ENCODE measurements at regions not wholly inside any gene's neighbourhood (a gene's known extent, or its start where the extent isn't known, plus 50 kb on each side); places are given as distances from the start of the nearest gene placed in this dataset.

DNA sequence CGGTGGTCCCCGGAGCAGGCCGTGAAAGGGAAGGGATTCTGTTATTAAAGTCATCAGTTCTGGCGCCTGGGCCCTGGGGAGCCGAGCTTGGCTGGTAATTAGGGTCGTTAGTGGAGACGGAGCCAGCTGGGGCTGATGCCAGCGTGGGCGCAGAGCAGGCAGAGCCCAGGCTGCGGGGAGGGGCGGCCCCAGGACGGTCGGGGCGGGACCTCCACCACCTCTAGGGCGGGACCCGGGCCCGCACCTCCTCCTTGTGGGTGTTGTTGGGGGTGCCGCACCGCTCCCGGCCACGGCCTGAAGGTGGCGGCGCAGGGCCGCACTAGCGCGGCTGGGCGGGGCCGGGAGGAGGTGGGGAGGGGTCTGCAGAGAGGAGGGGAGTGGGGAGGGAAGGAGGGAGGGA is 470.6 kb downstream of the PTPRU start:
- peaks cover 20 to 21% of the 10 kb centered on the region in 2 donors for H3K27me3 ChIP-seq (ENCODE audit: control insufficient read depth in 1 of 2, insufficient read depth in 2 of 2, low read length in 2 of 2)
- no peak overlapping the region for H3K4me3 ChIP-seq (ENCODE audit: low read length in 2 of 2)
- no peaks in the 10 kb centered on the region for H3K9me3 ChIP-seq (ENCODE audit: control insufficient read depth in 2 of 2, low read length in 2 of 2)
- no peak overlapping the region for H3K9ac ChIP-seq (ENCODE audit: low read length in 2 of 2)
- no peaks in the 10 kb centered on the region for H3K36me3 ChIP-seq (ENCODE audit: control insufficient read depth in 2 of 2, insufficient read depth in 2 of 2, low read length in 2 of 2)
- H3K4me1 ChIP-seq (ENCODE audit: control insufficient read depth, insufficient read depth, low read length), result peaks cover 6% of the 10 kb centered on the region
- H3K27ac ChIP-seq (ENCODE audit: low read length), result no peak overlapping the region

- H3K9me3 ChIP-seq (ENCODE audit: control insufficient read depth in 2 of 2, low read length in 2 of 2), result no peaks in the 10 kb centered on the region
- H3K9ac ChIP-seq (ENCODE audit: low read length in 2 of 2), result no peak overlapping the region
- no peak overlapping the region for H3K4me3 ChIP-seq (ENCODE audit: low read length in 2 of 2)
- no peak overlapping the region for H3K27ac ChIP-seq (ENCODE audit: low read length)
- H3K36me3 ChIP-seq (ENCODE audit: control insufficient read depth in 2 of 2, insufficient read depth in 2 of 2, low read length in 2 of 2), result no peaks in the 10 kb centered on the region
- H3K27me3 ChIP-seq (ENCODE audit: control insufficient read depth in 1 of 2, insufficient read depth in 2 of 2, low read length in 2 of 2), result peaks cover 16 to 17% of the 10 kb centered on the region in 2 donors
- peaks cover 6% of the 10 kb centered on the region for H3K4me1 ChIP-seq (ENCODE audit: control insufficient read depth, insufficient read depth, low read length)
Observed at GRCh38 chr1:29704430-29704829, 468.1 kb downstream of the PTPRU start.

DNA sequence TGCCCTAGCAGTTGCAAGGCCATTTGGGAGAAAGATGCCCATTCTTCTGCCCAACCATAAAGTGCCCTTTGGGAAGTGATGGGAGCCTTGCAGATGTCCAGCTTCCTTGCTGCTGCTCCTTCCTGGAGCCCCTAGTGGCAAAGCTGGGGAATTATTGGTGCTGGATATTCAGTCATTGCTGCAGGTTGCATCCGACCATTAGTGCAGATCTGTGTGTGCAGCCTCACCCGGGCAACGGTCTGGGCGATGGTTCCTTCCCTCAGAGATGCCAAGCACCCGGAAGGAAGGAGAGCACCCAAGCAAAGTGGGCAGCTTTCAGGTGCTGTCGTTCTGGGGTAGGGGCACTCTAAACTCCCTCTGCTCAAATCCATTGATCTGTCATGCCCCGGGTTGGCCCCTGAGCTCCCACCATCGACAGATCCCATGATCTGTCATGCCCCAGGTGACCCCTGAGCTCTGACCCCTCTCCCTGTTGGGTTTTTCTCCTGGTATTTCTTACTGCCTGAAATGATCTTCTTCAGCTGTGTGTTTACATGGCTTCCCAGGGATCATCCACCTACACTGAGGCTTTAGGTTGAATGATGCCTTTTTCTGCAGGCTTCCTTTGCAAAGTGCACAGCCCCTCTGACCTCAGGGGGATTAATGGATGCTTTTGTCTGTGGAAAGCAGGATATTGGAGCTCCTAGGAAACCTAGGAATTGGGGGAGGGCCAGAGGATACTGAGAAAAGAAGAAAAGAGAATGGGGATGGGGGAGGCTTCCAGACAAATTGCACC is 467.5 kb downstream of the PTPRU start:
- peaks cover under 1% of the 10 kb centered on the region for H3K4me1 ChIP-seq (ENCODE audit: control insufficient read depth, insufficient read depth, low read length)
- H3K4me3 ChIP-seq (ENCODE audit: low read length in 2 of 2), result no peak overlapping the region
- no peaks in the 10 kb centered on the region for H3K9me3 ChIP-seq (ENCODE audit: control insufficient read depth in 2 of 2, low read length in 2 of 2)
- H3K27ac ChIP-seq (ENCODE audit: low read length), result no peak overlapping the region
- peaks cover 17 to 19% of the 10 kb centered on the region in 2 donors for H3K27me3 ChIP-seq (ENCODE audit: control insufficient read depth in 1 of 2, insufficient read depth in 2 of 2, low read length in 2 of 2)
- no peak overlapping the region for H3K9ac ChIP-seq (ENCODE audit: low read length in 2 of 2)
- H3K36me3 ChIP-seq (ENCODE audit: control insufficient read depth in 2 of 2, insufficient read depth in 2 of 2, low read length in 2 of 2), result no peaks in the 10 kb centered on the region

- no peaks in the 10 kb centered on the region for H3K9me3 ChIP-seq (ENCODE audit: control insufficient read depth in 2 of 2, low read length in 2 of 2)
- H3K27me3 ChIP-seq (ENCODE audit: control insufficient read depth in 1 of 2, insufficient read depth in 2 of 2, low read length in 2 of 2), result peaks cover 5 to 24% of the 10 kb centered on the region in 2 donors
- no peaks in the 10 kb centered on the region for H3K36me3 ChIP-seq (ENCODE audit: control insufficient read depth in 2 of 2, insufficient read depth in 2 of 2, low read length in 2 of 2)
- H3K9ac ChIP-seq (ENCODE audit: low read length in 2 of 2), result no peak overlapping the region
- H3K4me3 ChIP-seq (ENCODE audit: low read length in 2 of 2), result no peak overlapping the region
- H3K4me1 ChIP-seq (ENCODE audit: control insufficient read depth, insufficient read depth, low read length), result no peaks in the 10 kb centered on the region
- H3K27ac ChIP-seq (ENCODE audit: low read length), result no peak overlapping the region
Observed at GRCh38 chr1:29700491-29700890, 464.2 kb downstream of the PTPRU start.

- no peak overlapping the region for H3K27ac ChIP-seq (ENCODE audit: low read length)
- no peaks in the 10 kb centered on the region for H3K4me1 ChIP-seq (ENCODE audit: control insufficient read depth, insufficient read depth, low read length)
- peaks cover 0 to 21% of the 10 kb centered on the region in 2 donors for H3K27me3 ChIP-seq (ENCODE audit: control insufficient read depth in 1 of 2, insufficient read depth in 2 of 2, low read length in 2 of 2)
- H3K9me3 ChIP-seq (ENCODE audit: control insufficient read depth in 2 of 2, low read length in 2 of 2), result peaks cover 3 to 5% of the 10 kb centered on the region in 2 donors
- no peaks in the 10 kb centered on the region for H3K36me3 ChIP-seq (ENCODE audit: control insufficient read depth in 2 of 2, insufficient read depth in 2 of 2, low read length in 2 of 2)
- H3K4me3 ChIP-seq (ENCODE audit: low read length in 2 of 2), result no peak overlapping the region
- H3K9ac ChIP-seq (ENCODE audit: low read length in 2 of 2), result no peak overlapping the region
Observed at GRCh38 chr1:29698626-29699025, 462.3 kb downstream of the PTPRU start.

- H3K27me3 ChIP-seq (ENCODE audit: control insufficient read depth in 1 of 2, insufficient read depth in 2 of 2, low read length in 2 of 2), result peaks cover 0 to 21% of the 10 kb centered on the region in 2 donors
- H3K27ac ChIP-seq (ENCODE audit: low read length), result no peak overlapping the region
- no peak overlapping the region for H3K4me3 ChIP-seq (ENCODE audit: low read length in 2 of 2)
- H3K9me3 ChIP-seq (ENCODE audit: control insufficient read depth in 2 of 2, low read length in 2 of 2), result peaks cover 3 to 5% of the 10 kb centered on the region in 2 donors
- no peaks in the 10 kb centered on the region for H3K36me3 ChIP-seq (ENCODE audit: control insufficient read depth in 2 of 2, insufficient read depth in 2 of 2, low read length in 2 of 2)
- H3K4me1 ChIP-seq (ENCODE audit: control insufficient read depth, insufficient read depth, low read length), result no peaks in the 10 kb centered on the region
- no peak overlapping the region for H3K9ac ChIP-seq (ENCODE audit: low read length in 2 of 2)
Observed at GRCh38 chr1:29698033-29698432, 461.7 kb downstream of the PTPRU start.

DNA sequence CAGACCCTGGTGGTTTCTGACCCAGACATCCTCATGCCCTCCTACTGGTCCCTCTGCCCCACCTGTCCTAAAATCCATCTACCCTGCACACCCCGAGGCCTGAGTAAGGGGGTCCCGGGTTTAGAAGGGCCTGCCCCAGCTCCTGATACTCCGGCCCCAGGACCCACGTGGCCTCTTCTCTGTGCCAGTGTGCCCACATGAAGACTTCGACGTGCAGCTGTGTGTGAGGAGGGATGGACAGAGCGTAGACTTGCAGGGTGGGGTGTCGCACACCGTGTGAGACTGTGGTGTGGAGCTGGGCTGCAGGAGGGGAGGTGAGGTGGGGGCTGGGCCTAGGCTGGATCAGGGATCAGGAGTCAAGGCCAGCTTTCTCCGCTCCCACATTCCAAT is 461.1 kb downstream of the PTPRU start:
- H3K4me1 ChIP-seq (ENCODE audit: control insufficient read depth, insufficient read depth, low read length), result no peaks in the 10 kb centered on the region
- no peak overlapping the region for H3K27ac ChIP-seq (ENCODE audit: low read length)
- H3K9me3 ChIP-seq (ENCODE audit: control insufficient read depth in 2 of 2, low read length in 2 of 2), result peaks cover 3 to 5% of the 10 kb centered on the region in 2 donors
- H3K36me3 ChIP-seq (ENCODE audit: control insufficient read depth in 2 of 2, insufficient read depth in 2 of 2, low read length in 2 of 2), result no peaks in the 10 kb centered on the region
- H3K4me3 ChIP-seq (ENCODE audit: low read length in 2 of 2), result no peak overlapping the region
- H3K9ac ChIP-seq (ENCODE audit: low read length in 2 of 2), result no peak overlapping the region
- peaks cover 0 to 21% of the 10 kb centered on the region in 2 donors for H3K27me3 ChIP-seq (ENCODE audit: control insufficient read depth in 1 of 2, insufficient read depth in 2 of 2, low read length in 2 of 2)

DNA sequence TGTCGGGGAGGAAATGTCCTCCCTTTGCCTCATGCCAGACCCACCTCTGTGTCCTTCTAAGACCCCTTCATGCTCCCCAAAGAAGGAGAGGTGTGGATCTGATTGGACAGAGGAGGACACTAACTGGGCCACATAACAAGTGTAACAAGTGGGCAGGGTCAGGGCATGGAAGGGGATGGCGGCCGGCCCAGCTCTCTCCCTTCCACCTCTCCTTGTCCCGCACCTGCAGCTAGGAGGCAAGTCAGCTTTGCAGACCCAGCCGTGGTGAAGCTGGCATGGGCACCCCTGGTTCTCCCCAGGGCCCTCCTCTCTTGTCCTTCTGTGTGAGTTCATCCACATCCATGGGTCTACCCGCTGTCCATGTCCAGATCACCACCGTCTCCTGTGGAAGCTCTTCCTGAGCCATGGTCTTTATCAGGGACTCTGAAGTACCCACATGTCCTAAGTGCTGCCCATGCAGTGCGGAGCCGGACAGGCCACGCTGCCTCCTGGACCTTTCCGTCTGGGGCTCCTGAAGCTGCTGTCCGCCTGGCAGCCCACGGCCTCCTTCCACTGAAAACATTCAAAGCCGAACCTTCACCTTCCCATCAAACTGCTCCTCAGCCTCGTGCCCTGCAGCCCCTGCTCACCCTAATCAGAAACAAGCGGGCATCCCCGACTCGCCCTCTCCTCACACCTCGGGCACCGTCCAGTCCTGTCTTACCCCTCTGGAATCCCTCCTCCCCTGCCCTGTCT is 460.5 kb downstream of the PTPRU start:
- Histone ChIP-seq H3K4me3 (ENCODE audit: low read length in 2 of 2) (no peak overlapping the region), H3K27ac (ENCODE audit: low read length) (no peak overlapping the region), H3K27me3 (ENCODE audit: control insufficient read depth in 1 of 2, insufficient read depth in 2 of 2, low read length in 2 of 2) (peaks cover under 1 to 18% of the 10 kb centered on the region in 2 donors), H3K9ac (ENCODE audit: low read length in 2 of 2) (no peak overlapping the region), H3K4me1 (ENCODE audit: control insufficient read depth, insufficient read depth, low read length) (no peaks in the 10 kb centered on the region), H3K36me3 (ENCODE audit: control insufficient read depth in 2 of 2, insufficient read depth in 2 of 2, low read length in 2 of 2) (no peaks in the 10 kb centered on the region), H3K9me3 (ENCODE audit: control insufficient read depth in 2 of 2, low read length in 2 of 2) (peaks cover 3 to 5% of the 10 kb centered on the region in 2 donors)

- H3K27me3 ChIP-seq (ENCODE audit: control insufficient read depth in 1 of 2, insufficient read depth in 2 of 2, low read length in 2 of 2), result peaks cover 3 to 19% of the 10 kb centered on the region in 2 donors
- no peak overlapping the region for H3K9ac ChIP-seq (ENCODE audit: low read length in 2 of 2)
- no peak overlapping the region for H3K27ac ChIP-seq (ENCODE audit: low read length)
- H3K4me3 ChIP-seq (ENCODE audit: low read length in 2 of 2), result no peak overlapping the region
- no peaks in the 10 kb centered on the region for H3K36me3 ChIP-seq (ENCODE audit: control insufficient read depth in 2 of 2, insufficient read depth in 2 of 2, low read length in 2 of 2)
- H3K4me1 ChIP-seq (ENCODE audit: control insufficient read depth, insufficient read depth, low read length), result no peaks in the 10 kb centered on the region
- peaks cover 3 to 5% of the 10 kb centered on the region in 2 donors for H3K9me3 ChIP-seq (ENCODE audit: control insufficient read depth in 2 of 2, low read length in 2 of 2)
Observed at GRCh38 chr1:29695803-29696202, 459.5 kb downstream of the PTPRU start.

DNA sequence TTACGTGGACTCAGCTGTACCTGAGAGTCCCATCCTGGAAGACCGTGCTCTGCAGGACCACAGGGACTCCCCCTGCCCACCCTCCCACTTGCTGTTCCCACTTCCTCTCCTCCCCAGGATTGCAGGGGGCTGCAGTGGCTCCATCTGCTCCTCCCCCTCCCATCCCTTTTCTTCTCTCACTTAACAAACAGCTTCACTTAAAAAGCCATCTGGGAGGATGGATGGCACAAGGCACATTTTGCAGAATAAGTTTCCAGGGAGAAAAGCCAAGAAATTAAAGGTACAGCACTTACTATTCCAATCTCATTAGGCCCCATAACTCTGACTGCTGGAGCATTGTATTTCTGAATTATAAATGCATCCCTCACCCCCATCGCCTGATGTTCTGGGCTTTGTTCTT is 458.7 kb downstream of the PTPRU start:
- Histone ChIP-seq H3K9ac (ENCODE audit: low read length in 2 of 2) (no peak overlapping the region), H3K9me3 (ENCODE audit: control insufficient read depth in 2 of 2, low read length in 2 of 2) (peaks cover 3 to 5% of the 10 kb centered on the region in 2 donors), H3K4me1 (ENCODE audit: control insufficient read depth, insufficient read depth, low read length) (no peaks in the 10 kb centered on the region), H3K27me3 (ENCODE audit: control insufficient read depth in 1 of 2, insufficient read depth in 2 of 2, low read length in 2 of 2) (peaks cover 6 to 26% of the 10 kb centered on the region in 2 donors), H3K4me3 (ENCODE audit: low read length in 2 of 2) (no peak overlapping the region), H3K27ac (ENCODE audit: low read length) (no peak overlapping the region), H3K36me3 (ENCODE audit: control insufficient read depth in 2 of 2, insufficient read depth in 2 of 2, low read length in 2 of 2) (no peaks in the 10 kb centered on the region)

DNA sequence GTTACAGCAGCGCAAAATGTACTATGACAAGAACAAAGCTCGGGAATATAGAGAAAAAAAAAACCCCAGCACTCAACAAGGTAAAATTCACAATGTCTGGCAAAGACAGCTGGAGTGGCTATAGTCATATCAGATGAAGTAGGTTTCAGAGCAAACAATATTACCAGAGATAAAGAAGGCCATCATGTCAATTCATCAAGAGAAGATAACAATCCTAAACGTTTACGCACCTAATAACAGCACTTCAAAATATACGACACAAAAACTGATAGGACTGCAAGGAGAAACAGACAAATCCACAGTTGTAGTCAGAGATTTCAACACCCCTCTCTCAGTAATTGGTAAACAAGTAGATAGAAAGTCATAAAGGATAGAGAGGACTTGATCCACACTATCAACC is 455.2 kb downstream of the PTPRU start:
- Histone ChIP-seq H3K4me3 (ENCODE audit: low read length in 2 of 2) (no peak overlapping the region), H3K9me3 (ENCODE audit: control insufficient read depth in 2 of 2, low read length in 2 of 2) (peaks cover 3 to 5% of the 10 kb centered on the region in 2 donors), H3K27me3 (ENCODE audit: control insufficient read depth in 1 of 2, insufficient read depth in 2 of 2, low read length in 2 of 2) (peaks cover 18 to 23% of the 10 kb centered on the region in 2 donors), H3K27ac (ENCODE audit: low read length) (no peak overlapping the region), H3K4me1 (ENCODE audit: control insufficient read depth, insufficient read depth, low read length) (no peaks in the 10 kb centered on the region), H3K9ac (ENCODE audit: low read length in 2 of 2) (no peak overlapping the region), H3K36me3 (ENCODE audit: control insufficient read depth in 2 of 2, insufficient read depth in 2 of 2, low read length in 2 of 2) (no peaks in the 10 kb centered on the region)
